Loucy (cell line): ENCODE measurements at regions not wholly inside any gene's neighbourhood (a gene's known extent, or its start where the extent isn't known, plus 50 kb on each side); places are given as distances from the start of the nearest gene placed in this dataset.

ENCODE experiments used
- H2AFZ ChIP-seq: fragments of 200-600 bp; sonication (generic); 2 replicates; pipeline ENCODE4 v1.6.0; 2016; ENCODE audit warnings: antibody characterized with exemption, mild to moderate bottlenecking, low read length, moderate library complexity
- H3F3A ChIP-seq: fragments of 200-600 bp; 2 replicates; pipeline ENCODE4 v1.6.0; 2016; ENCODE audit warnings: antibody characterized with exemption, low read depth, mild to moderate bottlenecking
- H3K27me3 ChIP-seq: fragments of 200-600 bp; sonication (generic); 2 replicates; pipeline ENCODE4 v1.6.1; 2014; ENCODE audit warnings: low read length, mild to moderate bottlenecking; ENCODE audit not compliant: insufficient read depth, poor library complexity, severe bottlenecking
- H3K36me3 ChIP-seq: fragments of 200-600 bp; sonication (generic); 2 replicates; pipeline ENCODE4 v1.6.1; 2016; ENCODE audit warnings: low read length; ENCODE audit not compliant: insufficient read depth
- H3K4me1 ChIP-seq: fragments of 200-600 bp; sonication (generic); 2 replicates; pipeline ENCODE4 v1.5.1; 2014; ENCODE audit warnings: low read length, mild to moderate bottlenecking; ENCODE audit not compliant: insufficient read depth, poor library complexity, severe bottlenecking
- H3K4me2 ChIP-seq: fragments of 200-600 bp; sonication (generic); 2 replicates; pipeline ENCODE4 v1.6.0; 2014; ENCODE audit warnings: antibody characterized with exemption, low read length, low read depth, mild to moderate bottlenecking; ENCODE audit not compliant: poor library complexity, severe bottlenecking
- H3K4me3 ChIP-seq: fragments of 200-600 bp; sonication (generic); 2 replicates; pipeline ENCODE4 v1.5.1; 2014; ENCODE audit warnings: low read length, mild to moderate bottlenecking, mixed read lengths; ENCODE audit not compliant: poor library complexity, severe bottlenecking
- H3K79me2 ChIP-seq: fragments of 200-600 bp; sonication (generic); 2 replicates; pipeline ENCODE4 v1.6.1; 2014; ENCODE audit warnings: low read length; ENCODE audit not compliant: insufficient read depth
- H3K9ac ChIP-seq: fragments of 200-600 bp; sonication (generic); 2 replicates; pipeline ENCODE4 v1.6.0; 2014; ENCODE audit warnings: mild to moderate bottlenecking, low read depth, low read length, moderate library complexity; ENCODE audit not compliant: poor library complexity, severe bottlenecking
- H3K9me2 ChIP-seq: fragments of 200-600 bp; sonication (generic); replicated peaks from 2 replicates; pipeline ENCODE4 v1.6.1; 2016; ENCODE audit warnings: low read depth, low read length, mixed read lengths
- H3K9me3 ChIP-seq: fragments of 200-600 bp; sonication (generic); 2 replicates; pipeline ENCODE4 v1.6.1; 2014; ENCODE audit warnings: mild to moderate bottlenecking, antibody characterized with exemption, low read length, low read depth; ENCODE audit not compliant: insufficient read depth
- H4K20me1 ChIP-seq: fragments of 200-600 bp; sonication (generic); 2 replicates; pipeline ENCODE4 v1.6.0; 2014; ENCODE audit warnings: antibody characterized with exemption, low read length, mild to moderate bottlenecking; ENCODE audit not compliant: insufficient read depth, poor library complexity, severe bottlenecking
- EZH2phosphoT487 ChIP-seq: fragments of 200-600 bp; IDR thresholded peaks from 2 replicates; pipeline ENCODE4 v1.6.1; 2018; ENCODE audit warnings: antibody characterized with exemption, mild to moderate bottlenecking, moderate library complexity, borderline replicate concordance
- TF ChIP-seq, protein P1 (sequence below): fragments of 200-600 bp; sonication (generic); conservative IDR thresholded peaks from 2 replicates; pipeline ENCODE4 v1.5.1; 2014; ENCODE audit warnings: mild to moderate bottlenecking, antibody characterized with exemption, low read length

DNA sequence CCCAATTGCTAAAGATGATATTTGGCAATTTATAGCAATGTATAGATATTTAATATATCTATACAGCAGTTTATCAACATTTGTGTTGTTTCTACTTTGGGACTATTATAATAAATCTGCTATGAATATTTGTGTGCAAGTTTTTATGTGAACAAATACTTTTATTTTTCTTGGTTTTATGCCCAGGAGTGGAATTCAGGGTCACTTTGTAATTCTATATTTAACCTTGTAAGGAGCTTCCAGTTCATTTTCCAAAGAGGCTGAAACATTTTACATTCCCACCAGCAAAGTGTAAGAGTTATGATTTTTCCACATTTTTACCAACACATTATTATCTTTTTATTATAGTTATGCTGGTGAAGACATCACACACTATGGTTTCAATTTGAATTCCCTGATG, 801.3 kb downstream of the PCDH18 start:
- Histone ChIP-seq H3K36me3 (no peaks in the 10 kb centered on the region), H3K27me3 (no peaks in the 10 kb centered on the region), H2AFZ (no peak overlapping the region), H3K4me3 (no peak overlapping the region), H4K20me1 (no peaks in the 10 kb centered on the region), H3K79me2 (no peaks in the 10 kb centered on the region), H3K4me1 (no peaks in the 10 kb centered on the region), H3K9ac (no peak overlapping the region), H3K4me2 (no peak overlapping the region), H3K9me3 (no peaks in the 10 kb centered on the region), H3F3A (no peaks in the 10 kb centered on the region), H3K9me2 (no peaks in the 10 kb centered on the region)
- TF ChIP-seq, protein P1, sequence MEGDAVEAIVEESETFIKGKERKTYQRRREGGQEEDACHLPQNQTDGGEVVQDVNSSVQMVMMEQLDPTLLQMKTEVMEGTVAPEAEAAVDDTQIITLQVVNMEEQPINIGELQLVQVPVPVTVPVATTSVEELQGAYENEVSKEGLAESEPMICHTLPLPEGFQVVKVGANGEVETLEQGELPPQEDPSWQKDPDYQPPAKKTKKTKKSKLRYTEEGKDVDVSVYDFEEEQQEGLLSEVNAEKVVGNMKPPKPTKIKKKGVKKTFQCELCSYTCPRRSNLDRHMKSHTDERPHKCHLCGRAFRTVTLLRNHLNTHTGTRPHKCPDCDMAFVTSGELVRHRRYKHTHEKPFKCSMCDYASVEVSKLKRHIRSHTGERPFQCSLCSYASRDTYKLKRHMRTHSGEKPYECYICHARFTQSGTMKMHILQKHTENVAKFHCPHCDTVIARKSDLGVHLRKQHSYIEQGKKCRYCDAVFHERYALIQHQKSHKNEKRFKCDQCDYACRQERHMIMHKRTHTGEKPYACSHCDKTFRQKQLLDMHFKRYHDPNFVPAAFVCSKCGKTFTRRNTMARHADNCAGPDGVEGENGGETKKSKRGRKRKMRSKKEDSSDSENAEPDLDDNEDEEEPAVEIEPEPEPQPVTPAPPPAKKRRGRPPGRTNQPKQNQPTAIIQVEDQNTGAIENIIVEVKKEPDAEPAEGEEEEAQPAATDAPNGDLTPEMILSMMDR = no peak
- TF ChIP-seq EZH2phosphoT487 = no peak

DNA sequence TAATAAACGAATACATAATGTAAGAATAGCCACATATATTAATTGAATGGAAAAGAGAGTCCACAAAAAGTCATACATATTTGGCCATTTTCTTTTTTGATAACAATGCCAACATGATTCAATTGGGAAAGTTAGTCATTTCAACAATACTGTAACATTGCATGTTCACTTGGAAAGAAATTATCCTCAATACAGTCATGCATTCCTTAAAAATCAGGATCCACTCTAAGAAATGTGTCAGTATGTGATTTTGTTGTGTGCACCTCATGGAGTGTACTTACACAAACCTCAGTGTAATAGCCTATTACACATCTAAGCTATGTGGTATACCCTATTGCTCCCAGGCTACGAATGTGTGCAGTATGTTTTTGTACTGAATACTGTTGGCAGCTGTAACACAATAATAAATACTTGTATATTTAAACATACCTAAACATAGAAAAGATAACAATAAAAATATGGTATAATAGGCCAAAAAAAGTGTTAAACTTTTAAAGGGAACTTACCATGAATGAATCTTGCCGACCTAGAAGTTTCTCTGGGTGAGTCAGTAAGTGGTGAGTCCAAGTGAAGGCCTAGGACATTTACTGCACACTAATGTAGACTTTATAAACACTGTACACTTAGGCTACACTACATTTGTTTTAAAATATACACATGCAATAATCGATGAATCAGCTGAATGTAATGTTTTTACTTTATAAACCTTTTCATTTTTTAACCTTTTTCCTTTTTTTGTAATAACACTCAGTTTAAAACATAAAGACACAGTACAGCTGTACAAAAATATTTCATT, 806.8 kb downstream of the PCDH18 start:
- TF ChIP-seq, protein P1 = no peak
- TF ChIP-seq EZH2phosphoT487 = no peak
- H3K9ac ChIP-seq = no peak overlapping the region

DNA sequence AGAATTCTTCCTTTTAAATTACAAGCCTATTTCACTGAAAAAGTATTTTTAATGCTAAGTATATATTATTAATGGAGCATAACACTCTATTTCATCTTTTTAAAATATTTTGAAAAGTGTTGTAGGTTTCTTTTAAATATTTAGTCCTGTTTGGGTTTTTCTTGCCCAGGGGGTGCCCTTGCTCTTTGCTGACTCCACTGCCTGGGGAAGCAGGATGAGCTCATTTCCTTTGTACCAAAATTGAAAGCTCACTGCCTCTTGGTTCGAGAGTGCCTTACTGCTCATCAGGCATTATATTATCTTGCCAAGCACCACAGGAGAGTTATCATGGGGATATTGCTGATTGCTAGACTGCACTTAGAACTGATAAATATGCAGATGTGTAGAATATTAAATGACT, 819.2 kb downstream of the PCDH18 start:
- no peaks in the 10 kb centered on the region for H3F3A ChIP-seq
- H3K9me2 ChIP-seq = no peaks in the 10 kb centered on the region
- no peaks in the 10 kb centered on the region for H3K79me2 ChIP-seq
- H3K4me1 ChIP-seq = no peaks in the 10 kb centered on the region
- no peak overlapping the region for H3K4me2 ChIP-seq
- H2AFZ ChIP-seq = no peak overlapping the region
- no peaks in the 10 kb centered on the region for H4K20me1 ChIP-seq
- no peaks in the 10 kb centered on the region for H3K36me3 ChIP-seq
- H3K9me3 ChIP-seq = no peaks in the 10 kb centered on the region
- H3K4me3 ChIP-seq = peak overlapping the region; percentile 31
- no peak for TF ChIP-seq EZH2phosphoT487
- TF ChIP-seq, protein P1 = no peak; the same call in 1 of the 2 replicates
- H3K9ac ChIP-seq = no peak overlapping the region
- no peaks in the 10 kb centered on the region for H3K27me3 ChIP-seq

More for the DNA sequence above, 806.8 kb downstream of the PCDH18 start:
- H4K20me1 ChIP-seq = no peaks in the 10 kb centered on the region
- H3K4me1 ChIP-seq = no peaks in the 10 kb centered on the region
- no peak overlapping the region for H3K4me2 ChIP-seq
- no peaks in the 10 kb centered on the region for H3F3A ChIP-seq
- H3K9me3 ChIP-seq = no peaks in the 10 kb centered on the region
- no peaks in the 10 kb centered on the region for H3K79me2 ChIP-seq
- H2AFZ ChIP-seq = no peak overlapping the region
- no peaks in the 10 kb centered on the region for H3K36me3 ChIP-seq
- H3K4me3 ChIP-seq = no peak overlapping the region
- H3K27me3 ChIP-seq = no peaks in the 10 kb centered on the region
- H3K9me2 ChIP-seq = no peaks in the 10 kb centered on the region
